NT2/D1 (cell line): ENCODE measurements at regions not wholly inside any gene's neighbourhood (a gene's known extent, or its start where the extent isn't known, plus 50 kb on each side); places are given as distances from the start of the nearest gene placed in this dataset.

ENCODE experiments used
- SUZ12 ChIP-seq: IDR thresholded peaks from 2 replicates; pipeline ENCODE4 v1.6.1; 2011; ENCODE audit not compliant: insufficient read length, insufficient read depth; ENCODE audit errors: extremely low read depth
- YY1 ChIP-seq: IDR thresholded peaks from 2 replicates; pipeline ENCODE4 v1.6.1; 2011; ENCODE audit not compliant: insufficient read length, insufficient read depth
- ZNF274 ChIP-seq: IDR thresholded peaks from 2 replicates; pipeline ENCODE4 v1.6.1; 2011; ENCODE audit warnings: mild to moderate bottlenecking, low read depth, low read length

GRCh38 chr9:26132746-26133312 lies 454.6 kb upstream of the TUSC1 start:
- TF ChIP-seq ZNF274: no peak
- TF ChIP-seq YY1: no peak
- no peak for TF ChIP-seq SUZ12
